CD4-positive, alpha-beta T cell treated with Interferon gamma for 1 hour (primary cell): ENCODE measurements at regions not wholly inside any gene's neighbourhood (a gene's known extent, or its start where the extent isn't known, plus 50 kb on each side); places are given as distances from the start of the nearest gene placed in this dataset.

Source experiments
- DNase-seq: peaks from one replicate; pipeline ENCODE4 v3.0.0-alpha.2; 2020

DNA sequence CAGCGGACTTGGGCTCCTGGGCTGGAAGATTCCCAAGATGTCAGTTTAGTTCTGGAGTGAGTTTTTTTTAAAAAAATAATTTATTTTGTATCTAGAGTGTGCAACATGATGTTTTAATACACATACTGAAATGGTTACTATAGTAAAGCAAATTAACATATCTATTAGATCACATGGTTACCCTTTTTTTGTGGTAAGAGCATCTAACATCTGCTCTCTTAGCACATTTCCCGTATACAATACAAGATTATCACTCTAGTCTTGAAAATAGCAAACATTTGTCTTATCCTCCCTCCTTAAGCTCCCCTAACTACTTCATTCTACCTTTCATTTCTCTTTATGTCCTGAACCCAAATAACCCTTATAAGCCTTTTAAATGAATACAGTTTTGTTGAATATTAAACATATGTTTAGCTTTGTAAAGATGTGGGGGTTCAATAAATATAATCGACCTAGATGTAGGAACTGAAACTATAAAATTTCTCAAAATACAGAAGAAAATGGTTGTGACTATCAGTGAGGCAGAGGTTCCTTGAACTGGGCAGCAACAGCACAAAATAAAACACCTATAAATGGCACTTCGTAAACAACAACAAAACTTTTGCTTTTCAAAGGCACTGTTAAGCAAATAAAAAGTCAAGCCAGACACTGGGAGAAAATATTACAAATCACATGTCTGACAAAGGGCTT lies 466.6 kb downstream of the FGF9 start:
- no peak for DNase-seq

DNA sequence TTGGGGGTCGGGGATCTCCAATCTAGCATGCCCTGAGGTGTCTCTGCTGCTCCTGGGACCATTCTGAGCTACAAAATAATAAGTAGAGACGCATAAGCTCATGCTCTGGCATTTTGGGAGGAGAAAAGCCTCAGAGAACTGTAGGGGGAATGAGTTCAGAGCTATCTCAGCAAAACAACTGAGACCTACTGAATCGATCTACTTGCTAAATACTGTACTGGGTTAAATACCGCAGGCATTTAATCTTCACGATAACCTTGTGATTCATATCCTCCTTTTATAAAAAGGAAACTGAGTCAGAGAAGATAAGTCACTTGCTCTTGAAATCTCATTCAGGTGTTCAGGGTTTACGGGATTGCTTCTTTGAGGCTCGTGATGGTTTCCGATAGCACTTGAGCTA lies 468.1 kb downstream of the FGF9 start:
- DNase-seq = no peak

DNA sequence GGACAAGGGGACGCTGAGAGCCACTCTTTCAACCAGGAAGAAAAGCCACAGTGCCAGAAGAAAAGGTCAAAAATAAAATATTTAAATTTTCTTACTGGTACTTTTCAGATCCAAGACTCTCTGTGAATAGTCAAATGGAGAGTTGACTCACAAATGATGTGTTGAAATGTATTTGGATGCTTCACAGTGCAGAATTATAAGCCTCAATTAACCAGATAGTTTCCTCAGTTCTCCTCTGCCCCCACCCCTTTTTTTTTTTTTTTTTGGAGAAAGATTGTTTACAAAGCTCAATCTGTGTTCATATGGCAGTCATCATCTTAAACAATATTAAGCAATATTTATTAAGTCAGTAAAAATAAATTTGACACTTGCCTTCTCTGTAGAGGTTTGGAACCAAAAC lies 470.8 kb downstream of the FGF9 start:
- DNase-seq = no peak

DNA sequence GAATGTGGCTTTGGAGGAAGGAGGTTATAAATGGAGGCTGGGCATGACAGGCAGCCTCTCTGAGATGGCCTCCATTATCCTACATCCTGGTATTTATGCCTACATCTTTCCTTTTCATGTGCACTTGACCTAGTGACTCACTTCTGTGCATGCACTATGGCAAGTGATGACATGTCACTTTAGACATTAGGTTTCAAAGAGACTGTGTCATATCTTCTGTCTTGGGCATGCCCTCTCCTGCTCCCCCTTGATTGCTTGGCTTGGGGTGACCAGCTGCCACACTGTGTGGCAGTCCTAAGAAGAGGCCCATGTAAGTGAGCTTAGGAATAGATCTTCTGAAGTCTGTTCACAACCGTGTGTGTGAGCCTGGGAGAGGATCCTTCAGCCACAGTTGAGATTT lies 472.8 kb downstream of the FGF9 start:
- no peak for DNase-seq

DNA sequence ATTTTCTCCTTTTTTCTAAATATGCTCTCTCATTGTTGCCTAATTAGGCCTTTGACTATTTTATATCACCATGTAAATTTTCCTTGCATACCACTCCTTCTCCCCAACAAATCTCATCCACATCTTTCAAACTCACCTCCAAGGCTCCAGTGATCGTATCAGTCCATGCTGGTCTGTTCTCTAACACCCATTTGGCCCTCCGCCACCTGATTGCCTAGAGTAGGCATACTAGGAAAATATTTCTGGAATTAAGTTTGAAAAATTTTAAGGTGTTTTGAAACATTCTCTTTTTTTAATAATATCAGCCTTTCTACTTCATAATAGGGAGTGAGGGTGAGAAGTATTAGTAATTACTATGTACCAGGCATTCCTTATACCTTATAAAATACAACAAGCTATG lies 473.9 kb downstream of the FGF9 start:
- no peak for DNase-seq

DNA sequence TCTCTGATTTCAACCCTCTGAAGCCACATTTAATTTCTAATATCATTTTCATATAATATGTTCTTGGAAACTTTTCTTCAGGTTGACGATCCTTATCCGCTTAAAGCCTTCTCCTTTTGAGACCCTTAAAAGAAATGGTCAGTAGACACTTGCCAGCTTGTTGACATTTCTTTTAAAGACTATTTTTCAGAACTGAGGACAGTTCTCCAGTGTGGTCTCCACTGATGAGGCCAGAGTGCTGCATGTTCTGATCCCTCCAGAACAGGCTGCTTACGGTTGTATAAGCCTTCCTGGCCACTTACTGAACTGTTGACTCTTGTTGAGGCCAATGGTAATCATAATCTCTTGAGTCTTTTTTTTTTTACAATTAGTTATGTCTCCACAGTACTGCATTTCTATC lies 477.3 kb downstream of the FGF9 start:
- no peak for DNase-seq

DNA sequence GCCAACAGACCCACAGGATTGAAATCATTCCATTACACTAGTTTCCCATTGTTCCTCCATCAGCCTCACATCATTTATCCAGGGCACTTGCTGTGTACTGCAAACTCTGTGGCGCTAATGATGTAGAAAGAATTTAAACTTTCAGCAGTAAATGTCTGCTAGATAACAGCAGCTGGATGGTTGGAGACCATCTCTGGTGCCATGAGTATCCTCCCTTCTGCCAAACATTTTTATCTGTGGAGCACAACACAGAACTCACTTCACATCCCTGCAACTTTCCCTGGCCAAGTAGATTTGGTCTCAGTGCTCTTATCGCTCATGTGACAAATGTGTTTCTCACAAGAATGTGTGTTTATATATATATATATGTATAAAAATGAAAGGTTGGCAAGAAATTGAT lies 481.9 kb downstream of the FGF9 start:
- DNase-seq = no peak

DNA sequence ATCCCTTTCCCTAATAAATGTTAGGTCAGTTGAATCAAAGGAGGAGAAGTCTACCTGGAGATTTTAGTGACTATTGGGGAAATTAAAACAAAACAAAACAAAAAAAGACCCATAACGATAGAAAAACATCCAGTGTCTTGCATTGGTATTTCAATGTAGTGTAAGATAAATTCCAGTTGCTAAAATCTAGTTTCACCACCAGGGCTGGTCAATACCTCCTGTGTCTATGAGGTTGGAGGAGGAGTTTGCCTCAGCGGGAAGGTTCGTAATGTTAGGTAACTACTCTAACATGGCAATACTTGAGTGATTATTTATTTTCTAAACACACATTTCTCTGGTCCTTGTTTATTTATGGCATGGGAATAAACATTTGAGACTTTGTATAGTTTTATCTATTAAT lies 483.2 kb downstream of the FGF9 start:
- DNase-seq = no peak

DNA sequence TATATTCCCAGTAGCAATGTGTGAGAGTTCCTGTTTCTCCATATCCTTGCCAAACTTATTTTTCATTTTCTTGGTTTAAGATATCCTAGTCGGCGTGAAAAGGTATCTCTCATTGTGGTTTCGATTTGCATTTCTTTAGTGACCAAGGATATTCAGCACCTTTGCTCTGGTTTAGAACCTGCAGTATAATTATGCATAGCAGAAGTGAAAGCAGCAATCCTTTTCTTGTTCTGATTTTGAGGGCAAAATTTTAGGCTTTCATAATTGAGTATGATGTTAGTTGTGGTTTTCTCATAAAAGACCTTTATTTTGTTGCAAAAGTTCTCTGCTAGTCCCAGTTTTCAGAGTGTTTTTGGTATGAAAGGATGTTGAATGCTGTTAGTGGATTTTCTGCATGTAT lies 491.0 kb downstream of the FGF9 start:
- no peak for DNase-seq

DNA sequence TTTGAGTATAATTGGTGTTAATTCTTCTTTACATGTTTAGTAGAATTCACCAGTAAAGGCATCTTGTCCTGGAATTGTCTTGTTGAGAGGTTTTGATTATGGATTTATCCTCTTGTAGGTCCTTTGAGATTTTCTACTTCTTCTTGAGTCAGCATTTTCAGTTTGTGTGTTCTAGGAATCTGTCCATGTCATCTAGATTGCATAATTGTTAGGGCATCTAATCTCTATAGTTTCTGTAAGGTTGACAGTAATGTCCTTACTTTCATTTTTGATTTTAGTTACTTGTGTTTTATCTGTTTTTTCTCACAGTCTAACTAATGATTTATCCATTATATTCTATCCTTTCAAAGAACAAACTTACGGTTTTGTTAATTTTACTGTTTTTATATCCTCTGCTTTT lies 492.0 kb downstream of the FGF9 start:
- no peak for DNase-seq

DNA sequence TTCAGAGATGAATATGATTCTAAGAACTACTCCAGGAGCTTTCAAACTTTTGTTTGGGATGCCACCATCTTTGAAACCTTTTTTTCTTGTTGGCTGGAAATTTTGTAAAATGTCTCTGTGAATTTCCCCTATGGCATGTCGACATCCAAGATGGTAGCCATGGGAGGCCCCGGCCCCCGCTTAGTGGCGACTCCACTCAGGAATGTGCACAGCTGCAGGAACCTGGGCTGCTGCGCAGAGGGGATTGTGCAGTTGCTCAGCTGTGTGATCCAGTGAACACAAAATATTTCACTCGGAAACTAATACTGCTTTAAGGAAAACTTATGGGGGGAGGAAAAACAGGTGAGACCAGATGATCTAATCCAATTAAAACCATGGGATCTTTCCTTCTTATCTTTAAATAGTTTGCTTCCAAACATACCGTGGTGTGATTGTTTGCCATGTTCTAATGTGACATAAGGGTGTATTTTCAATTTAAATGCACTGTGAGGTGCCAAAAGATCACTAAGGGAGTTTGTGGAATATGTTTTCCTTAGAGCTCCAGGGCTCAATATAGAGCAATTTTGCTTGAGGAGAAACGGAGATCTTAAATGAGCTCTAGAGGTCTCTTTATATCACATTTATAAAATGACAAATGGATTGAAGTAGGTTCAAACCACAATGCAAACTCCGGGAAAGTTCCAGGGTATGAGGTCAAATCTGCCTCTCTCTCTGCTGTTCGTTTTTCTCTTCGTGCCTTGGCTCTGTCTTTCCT lies 497.7 kb downstream of the FGF9 start:
- no peak for DNase-seq

DNA sequence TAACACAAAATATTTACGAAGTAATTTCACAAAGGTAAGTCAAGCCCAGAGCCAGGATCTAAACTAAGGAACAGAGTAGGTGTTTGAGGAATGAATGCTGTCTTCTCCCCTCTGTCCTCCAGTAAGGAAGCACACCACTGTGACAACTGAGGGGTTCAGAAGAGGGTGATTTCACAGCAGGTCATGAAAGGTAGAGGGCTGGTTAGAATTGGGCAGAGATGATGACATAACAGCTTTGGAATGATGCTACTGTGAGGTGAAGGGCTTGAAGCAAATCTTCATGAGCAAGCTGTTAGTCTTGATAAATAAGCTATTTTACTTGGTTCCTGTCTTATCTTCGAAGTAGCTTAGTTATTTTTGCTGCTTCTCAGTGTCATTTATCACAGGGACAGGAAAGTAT lies 498.6 kb downstream of the FGF9 start:
- DNase-seq = no peak

DNA sequence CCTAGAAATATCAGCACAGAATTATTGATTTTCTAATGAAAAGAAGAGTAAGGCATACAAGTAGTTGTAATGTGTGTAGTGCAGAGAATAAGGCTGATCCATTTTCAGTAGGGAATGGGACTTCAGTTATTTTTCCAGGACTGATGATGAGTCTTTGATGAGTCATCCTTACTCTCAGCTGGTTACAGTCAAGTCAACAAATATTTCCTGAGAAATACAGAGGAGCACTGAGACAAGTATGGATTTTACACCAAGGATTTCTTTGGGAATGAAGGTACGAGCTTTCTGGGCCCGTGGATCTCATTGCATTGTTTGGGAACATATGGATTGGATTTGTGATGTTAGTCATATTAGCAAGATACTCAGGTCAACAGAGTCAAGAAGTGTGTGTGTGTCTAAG lies 502.7 kb downstream of the FGF9 start:
- DNase-seq = no peak

DNA sequence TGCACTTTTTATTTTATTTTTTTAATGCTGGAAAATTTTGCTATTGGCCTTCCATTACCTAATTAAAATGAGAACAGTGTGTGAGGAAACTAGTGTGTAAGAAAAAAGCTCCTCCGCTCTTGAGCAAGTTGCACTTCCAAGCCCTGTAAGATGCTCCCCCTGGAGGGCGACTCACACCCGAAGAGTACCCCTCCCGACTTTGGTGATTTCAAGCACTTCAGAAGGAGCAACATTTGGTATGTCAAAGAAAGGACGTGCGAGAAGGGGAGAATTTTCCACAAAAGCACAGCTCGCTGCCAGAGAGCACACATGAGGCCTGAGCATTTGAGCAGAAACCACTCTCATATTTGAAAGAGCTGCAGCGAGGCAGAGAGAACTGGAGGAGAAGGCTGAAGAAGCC lies 504.4 kb downstream of the FGF9 start:
- no peak for DNase-seq

DNA sequence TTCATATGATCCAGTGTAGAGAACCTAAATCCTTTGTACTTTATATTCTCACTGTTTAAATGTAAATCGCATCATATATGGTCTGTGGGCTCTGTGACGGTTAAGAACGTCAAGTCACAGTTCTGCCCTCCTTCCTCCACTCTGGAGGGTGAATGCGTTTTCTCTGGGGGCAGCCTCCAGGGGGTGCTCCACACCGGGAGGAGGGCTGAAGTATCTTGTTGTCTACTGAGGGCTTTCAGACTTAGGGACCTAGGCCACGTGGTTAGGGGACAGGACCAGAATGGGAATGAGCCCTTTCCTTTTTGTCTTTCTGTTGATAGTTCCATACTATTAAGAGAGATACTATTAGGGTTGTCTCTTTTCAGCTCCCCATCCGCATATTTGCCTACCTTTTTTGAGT lies 504.9 kb downstream of the FGF9 start:
- DNase-seq = no peak

DNA sequence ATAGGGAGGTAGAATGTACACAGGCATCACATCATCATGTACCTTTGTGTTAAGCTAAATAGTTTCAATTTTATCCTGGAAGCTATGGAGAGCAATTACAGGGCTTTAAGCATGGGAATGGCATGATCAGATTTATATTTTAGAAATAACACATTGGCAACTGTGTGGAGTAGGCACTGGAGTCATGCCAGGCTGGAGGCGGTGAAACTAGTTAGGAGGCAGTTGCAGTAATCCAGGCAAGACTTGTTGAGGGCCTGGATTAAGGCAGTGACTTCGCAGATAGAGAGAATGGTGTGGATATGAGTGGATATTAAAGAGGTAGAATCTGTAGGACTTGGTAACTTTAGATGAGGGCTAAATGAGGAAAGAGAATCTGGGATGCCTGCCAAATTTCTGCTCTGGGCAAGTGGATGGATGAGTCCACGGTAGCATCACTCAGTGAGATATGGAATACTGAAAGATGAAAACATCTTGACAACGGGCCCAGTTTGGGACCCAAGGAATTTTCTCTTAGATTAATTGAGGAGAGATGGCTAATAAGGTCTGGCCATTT lies 506.2 kb downstream of the FGF9 start:
- DNase-seq = no peak

DNA sequence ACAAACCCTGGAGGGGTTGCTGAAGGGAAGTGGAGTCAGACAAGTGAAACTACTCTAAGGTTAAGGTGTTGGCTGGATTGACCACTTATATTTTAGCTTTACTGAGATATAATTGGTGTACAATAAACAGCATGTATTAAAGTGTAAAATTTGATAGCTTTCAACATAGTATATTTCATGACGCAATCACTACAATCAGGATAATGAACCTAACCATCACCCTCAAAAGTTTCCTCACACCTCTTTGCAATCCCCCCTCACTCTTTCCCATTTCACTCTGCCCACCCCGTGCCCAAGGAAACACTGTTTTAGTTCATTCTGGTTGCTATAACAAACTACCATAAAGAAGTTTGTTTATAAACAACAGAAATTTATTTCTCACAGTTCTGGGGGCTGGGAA lies 508.0 kb downstream of the FGF9 start:
- DNase-seq = no peak

DNA sequence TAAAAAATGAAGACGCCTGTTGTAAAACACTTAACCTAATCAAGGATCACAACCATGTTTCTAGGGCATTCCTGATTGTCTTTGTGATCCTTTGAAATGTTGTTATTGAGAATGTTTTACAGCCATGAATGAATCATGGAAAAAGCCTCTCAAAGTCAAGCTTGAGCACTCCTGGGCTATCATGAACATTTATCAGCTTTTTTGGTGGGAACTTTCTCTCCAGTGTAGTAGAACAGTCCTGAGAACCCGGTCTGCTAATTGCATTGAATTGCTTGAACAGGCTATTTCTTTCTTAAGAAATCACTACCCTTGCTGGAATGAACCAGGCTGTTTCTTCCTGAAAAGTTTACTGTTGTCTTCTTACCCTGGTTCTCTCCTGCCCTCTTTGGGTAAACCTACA lies 516.5 kb downstream of the FGF9 start:
- DNase-seq = no peak

DNA sequence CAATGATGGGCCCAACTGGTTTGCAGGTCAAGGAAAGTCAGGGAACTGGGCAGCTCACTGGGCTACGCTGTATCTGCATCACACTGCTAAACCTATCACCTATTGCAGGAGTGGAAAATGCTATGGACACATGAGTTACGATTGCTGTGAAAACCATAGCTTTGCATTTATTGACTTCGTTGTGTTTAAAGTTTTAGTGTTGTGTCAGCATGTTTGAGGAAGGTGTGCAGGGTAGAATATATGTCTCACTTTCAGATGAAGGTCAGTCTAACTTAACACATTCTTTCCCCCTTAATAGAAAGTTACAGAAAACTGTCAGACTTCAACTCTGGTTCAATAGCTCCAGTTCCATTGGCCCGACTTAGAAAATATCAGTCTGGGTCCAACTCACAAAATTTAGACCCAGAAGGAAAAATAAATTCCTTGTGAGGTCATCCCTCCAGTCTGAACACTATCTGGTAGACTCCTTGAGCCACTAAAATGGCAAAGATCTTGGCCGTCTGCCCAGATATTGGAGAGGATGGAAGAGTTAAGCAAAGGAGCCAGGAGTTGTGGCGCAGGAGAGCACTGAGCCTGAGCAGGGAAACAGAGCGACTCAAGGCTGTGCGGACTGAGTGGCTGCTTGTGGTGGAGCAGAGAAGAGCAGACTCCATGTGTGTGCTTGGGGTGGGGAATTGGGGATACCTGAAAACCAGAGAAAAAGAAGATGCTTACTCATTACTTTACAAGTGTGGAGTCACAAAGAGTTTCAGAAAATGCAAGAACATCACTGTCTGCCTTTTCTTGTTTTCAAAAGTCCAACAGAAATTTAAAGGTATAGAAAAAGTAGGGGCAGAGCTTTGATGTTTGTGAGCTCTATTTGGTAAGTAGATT lies 518.5 kb downstream of the FGF9 start:
- DNase-seq = no peak

DNA sequence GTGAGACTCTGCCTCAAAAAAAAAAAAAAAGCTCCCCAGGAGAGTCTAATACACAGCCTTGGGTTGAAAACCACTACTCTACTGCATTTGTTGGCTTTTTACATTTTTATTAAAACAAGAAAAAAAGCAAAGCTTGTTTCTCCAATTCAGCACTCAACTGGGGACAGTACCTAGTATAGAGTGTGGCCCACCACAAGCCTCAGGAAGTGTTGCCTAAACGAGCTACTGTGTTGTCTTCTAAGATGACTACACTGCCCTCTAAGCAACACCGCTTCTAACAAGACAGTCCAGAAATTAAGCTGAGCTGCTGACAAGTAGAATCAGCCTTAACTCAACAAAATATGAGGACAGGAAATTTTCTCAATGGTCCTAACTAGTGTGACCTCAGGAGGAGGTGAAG lies 522.2 kb downstream of the FGF9 start:
- no peak for DNase-seq

DNA sequence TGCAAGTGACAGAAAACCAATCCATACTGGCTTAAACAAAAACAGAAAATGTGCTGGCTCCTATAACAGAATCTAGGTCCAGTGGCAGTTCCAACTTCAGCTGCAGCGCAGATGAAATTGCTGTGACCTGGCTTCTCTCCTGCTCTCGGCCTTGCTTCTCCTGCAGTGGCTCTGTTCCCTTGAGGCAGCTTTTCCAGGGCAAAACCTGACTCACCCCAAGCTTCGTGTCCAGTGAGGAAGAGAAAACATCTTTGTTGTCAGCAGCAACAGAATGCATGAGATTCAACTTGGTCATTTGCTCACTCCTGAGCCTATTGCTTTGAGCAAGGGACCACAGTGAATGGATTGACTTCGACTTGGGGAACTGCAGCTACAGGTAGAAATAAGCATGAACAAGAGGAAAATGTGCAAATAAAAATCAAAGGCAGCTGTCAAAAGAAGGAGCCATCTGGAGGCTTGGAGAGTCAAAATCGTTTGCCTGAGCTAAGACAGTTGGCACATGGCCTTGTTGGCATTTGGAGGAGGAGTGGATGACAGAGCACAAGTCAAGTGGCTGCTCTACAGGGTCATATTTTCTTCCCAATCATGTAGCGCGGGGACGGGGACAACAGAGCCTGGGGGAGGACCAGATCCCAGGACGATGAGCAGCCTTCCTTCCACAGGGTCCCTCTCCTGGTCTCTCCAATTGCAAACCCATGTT lies 523.4 kb downstream of the FGF9 start:
- no peak for DNase-seq

DNA sequence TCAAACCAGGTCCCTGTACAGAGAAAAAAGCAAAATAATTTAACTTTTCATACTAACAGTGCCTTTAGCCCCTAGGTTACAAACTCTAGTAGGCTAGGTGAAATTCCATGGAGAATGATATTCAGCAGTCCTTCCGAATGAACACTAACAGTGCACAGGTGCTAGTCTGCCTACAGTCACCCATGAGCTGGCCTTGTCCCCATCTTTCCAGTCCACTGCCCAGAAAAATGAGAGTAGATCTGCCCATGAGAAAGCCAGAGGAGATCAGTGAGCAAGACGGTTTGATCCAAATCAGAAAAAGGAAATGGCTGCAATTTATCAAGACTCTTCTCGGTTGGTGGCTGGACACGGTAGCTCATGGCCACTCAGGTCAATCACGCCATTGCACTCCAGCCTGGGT lies 524.9 kb downstream of the FGF9 start:
- no peak for DNase-seq

DNA sequence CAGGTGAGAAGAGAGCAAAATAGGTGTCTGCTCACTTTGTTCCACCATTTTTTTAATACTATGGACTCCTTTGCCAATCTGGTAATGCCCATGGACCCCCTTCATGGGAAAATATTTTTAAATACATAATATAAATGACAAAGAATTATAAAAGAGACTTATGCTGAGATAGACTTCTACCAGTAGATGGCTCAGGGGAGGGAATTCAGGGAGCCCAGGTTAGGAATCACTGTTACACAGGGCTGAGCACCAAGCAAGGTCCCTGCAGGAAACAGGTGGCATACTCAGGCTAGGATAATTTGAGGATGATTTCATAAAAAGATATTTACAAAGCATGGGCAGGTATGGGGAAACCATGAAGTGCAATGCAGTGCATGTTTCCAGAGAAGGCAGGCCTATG lies 525.9 kb downstream of the FGF9 start:
- no peak for DNase-seq
